RPMI8226 (cell line): ENCODE measurements at regions not wholly inside any gene's neighbourhood (a gene's known extent, or its start where the extent isn't known, plus 50 kb on each side); places are given as distances from the start of the nearest gene placed in this dataset.

Source experiments
- DNase-seq: peaks from one replicate; pipeline ENCODE4 v3.0.0-alpha.2; 2015

GRCh38 chr6:138716971-138717665 is 56.5 kb upstream of the CCDC28A start:
- DNase-seq, result no peak

DNA sequence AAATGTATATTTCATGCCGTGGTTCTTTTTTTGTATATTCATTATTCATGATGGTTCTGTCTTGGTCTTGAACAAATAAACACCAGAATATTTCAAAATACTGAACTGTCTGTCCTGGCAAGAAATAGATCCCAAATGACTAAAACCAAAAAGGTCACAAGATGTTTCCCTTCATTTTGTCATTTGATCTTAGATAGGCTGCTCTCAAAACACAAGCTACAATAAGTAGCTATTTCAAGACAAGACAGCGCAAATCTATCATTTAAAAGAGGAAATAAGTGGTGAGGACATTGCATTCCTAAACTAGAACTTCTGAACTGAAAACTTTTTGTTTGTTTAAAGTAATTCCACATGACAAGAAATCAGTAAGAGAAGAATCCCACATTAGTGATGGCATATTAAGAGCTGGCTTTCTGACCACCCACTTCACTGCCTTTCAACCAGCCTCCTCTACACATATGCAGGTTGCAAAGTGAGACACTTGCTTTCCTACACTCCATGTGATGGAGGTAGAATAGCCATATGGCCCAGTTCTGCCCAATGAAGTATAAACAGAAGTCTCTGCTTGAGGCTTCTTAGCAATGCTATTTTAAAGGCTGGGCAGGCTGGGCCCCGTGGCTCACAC is 54.4 kb upstream of the CCDC28A start:
- no peak for DNase-seq

- no peak for DNase-seq
These were observed 53.8 kb upstream of the CCDC28A start for GRCh38 chr6:138719744-138720143.

GRCh38 chr6:138722425-138723371 is 50.9 kb upstream of the CCDC28A start:
- DNase-seq, result no peak
